Astrocyte of the cerebellum (primary cell): ENCODE measurements at regions not wholly inside any gene's neighbourhood (a gene's known extent, or its start where the extent isn't known, plus 50 kb on each side); places are given as distances from the start of the nearest gene placed in this dataset.

Experiments
- DNase-seq: peaks from one replicate; pipeline ENCODE4 v3.0.0-alpha.2; 2011; ENCODE audit warnings: low read depth
- H3K4me3 ChIP-seq: 2 replicates; pipeline ENCODE4 v1.5.1; 2011; ENCODE audit warnings: mild to moderate bottlenecking, low read depth, low read length, moderate library complexity
- CTCF ChIP-seq: IDR thresholded peaks from 2 replicates; pipeline ENCODE4 v1.5.1; 2012; ENCODE audit warnings: low read length, low read depth, moderate library complexity, mild to moderate bottlenecking; ENCODE audit errors: missing control alignments
- in situ Hi-C: cut with HindIII; loops from 2 replicates; pipeline ENCODE4 v1.10.0; 2017; ENCODE audit warnings: low sequenced_read_pairs

DNA sequence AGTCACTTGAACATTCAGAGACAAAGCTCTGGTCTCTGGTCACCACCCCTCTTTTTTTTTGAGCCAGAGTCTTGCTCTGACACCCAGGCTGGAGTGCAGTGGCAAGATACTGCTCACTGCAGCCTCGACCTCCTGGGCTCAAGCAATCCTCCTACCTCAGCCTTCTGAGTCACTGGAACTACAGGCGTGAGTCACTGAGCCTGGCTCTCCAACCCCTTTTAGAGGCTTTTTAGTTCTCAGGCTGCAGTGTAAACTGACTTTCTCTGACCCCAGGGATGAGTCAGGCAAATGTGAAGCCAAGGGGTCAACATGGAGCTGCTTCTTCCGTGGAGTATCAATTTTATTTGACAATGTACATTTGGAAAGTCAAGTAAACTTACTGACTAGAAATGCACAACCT, 229.2 kb downstream of the PTTG2 start:
- H3K4me3 ChIP-seq, result no peak overlapping the region
- in situ Hi-C loops, result no loop called here
- TF ChIP-seq CTCF, result no peak
- DNase-seq, result peak; percentile 46

DNA sequence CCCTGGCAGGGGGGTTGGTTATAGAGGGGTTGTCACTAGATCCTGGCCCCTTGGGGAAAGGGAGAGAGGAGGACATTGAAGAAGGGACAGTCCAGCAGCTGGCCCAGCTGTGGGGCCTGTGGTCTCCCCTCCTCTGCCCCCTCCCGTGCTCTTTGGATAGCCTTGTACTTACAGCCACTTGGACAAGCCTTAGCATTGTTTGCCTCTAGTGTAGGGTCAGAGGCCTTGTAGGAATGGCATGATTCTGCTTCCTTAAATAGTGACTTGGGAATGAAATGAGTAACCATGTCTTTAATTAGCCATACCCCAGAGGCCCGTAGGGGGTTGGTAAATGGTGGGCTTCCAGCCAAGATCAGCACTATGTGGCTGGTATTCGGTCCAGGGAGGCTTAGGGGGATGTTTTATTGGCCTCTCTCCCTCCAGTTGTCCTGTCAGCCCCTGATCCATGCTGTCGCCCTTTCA, 230.6 kb downstream of the PTTG2 start:
- DNase-seq, result no peak
- no peak overlapping the region for H3K4me3 ChIP-seq
- in situ Hi-C loops, result no loop called here
- TF ChIP-seq CTCF, result no peak

DNA sequence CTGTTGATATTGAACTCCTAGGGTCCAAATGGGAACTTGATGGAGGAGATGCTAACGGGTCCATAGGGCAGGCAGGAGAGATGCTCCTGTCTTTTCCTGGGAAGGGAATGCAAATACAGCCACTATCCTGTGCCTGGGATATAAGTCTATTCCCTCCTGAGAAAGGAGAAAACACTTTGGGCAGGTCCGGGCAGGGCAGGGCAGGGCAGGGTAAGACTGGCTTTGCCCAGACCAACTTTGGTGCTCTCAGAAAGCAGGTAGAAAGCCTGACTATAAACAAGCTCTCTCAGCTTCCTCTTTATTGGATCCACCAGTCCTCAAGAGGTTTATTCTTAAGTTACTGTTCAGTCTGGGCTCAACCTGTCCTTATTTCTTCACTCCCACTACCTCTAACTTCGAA, 232.3 kb downstream of the PTTG2 start:
- in situ Hi-C loops, result no loop called here
- no peak overlapping the region for H3K4me3 ChIP-seq
- DNase-seq, result no peak
- no peak for TF ChIP-seq CTCF

DNA sequence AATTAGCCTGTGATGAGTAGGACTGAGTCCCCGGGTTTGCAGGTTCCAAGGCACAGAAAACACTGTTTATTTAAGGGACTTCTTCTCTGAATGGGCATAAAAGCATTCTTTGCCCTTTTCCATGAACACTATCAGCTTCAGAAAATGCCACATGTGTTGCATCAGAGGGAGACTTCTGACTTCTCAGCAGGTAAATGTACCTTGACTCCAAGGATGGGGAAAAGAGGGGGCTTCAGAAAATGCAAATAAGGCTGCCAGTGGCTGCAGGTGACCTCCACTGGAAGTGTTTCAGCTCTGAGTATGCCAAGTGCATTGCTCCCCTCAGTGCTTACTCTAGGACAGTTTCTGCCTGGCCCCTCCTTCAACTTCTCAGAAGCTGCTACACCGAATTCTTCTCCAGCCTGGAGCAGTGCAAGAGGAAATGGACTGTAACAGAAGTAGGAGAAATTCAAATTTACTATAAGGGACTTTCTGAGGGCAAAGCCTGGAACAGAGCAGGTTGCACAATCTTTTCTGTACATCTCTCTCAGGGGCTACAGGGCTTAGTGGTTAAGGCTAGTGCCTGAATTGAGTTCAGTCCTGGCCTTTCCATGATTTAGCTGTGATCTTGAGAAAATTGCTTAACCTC, 233.2 kb downstream of the PTTG2 start:
- TF ChIP-seq CTCF, result no peak
- DNase-seq, result no peak
- H3K4me3 ChIP-seq, result no peak overlapping the region
- in situ Hi-C loops, result no loop called here

DNA sequence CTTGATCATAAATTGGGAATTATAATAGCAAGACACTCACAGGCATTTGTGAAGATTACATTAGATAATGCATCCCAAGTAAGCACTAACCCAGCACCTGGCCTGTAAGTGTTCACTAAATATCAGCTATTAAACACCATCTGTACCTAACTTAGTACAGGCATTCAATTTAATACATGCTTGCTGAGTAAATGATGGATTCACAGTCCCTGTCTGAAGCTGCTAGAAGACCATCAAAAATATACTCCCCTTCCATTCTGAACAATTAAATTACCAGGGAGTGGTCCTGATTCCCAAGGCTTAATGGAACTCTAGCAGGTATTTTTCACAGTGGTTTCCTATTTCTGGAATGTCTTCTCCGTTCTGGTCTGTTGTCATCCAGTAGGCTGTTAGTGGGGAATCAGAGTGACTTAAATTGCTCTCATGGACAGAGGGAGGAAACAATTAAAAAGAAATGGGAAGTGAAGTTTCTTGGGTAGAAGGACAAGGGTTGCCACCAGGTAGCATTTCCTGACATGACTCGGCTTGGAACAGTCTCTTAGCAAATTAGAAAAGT, 233.9 kb downstream of the PTTG2 start:
- no peak for DNase-seq
- in situ Hi-C loops, result no loop called here
- TF ChIP-seq CTCF, result no peak
- H3K4me3 ChIP-seq, result no peak overlapping the region

GRCh38 chr4:38195486-38195885, 235.3 kb downstream of the PTTG2 start:
- H3K4me3 ChIP-seq, result no peak overlapping the region
- DNase-seq, result no peak
- TF ChIP-seq CTCF, result no peak
- in situ Hi-C loops, result no loop called here
